ENCODE measurements at regions not wholly inside any gene's neighbourhood (a gene's known extent, or its start where the extent isn't known, plus 50 kb on each side); places are given as distances from the start of the nearest gene placed in this dataset.
"Not testable (repeated sequence)": the region's sequence is repeated elsewhere in the genome, so short reads cannot be mapped to it uniquely, and the experiment has no call there.

GRCh38 chr7:65776677-65777076 is 96.2 kb upstream of the VKORC1L1 start:
- not testable (repeated sequence) for TF ChIP-seq CTCF, POLR2A (IDR thresholded peaks at IDR 0.05)
